SK-N-SH treated with all-trans-retinoic acid at 6 μM for 48 hours (cell line): ENCODE measurements at regions not wholly inside any gene's neighbourhood (a gene's known extent, or its start where the extent isn't known, plus 50 kb on each side); places are given as distances from the start of the nearest gene placed in this dataset.

Experiments used
- ARNTL ChIP-seq: fragments of 450-650 bp; formaldehyde crosslinking; IDR thresholded peaks from 2 replicates; pipeline ENCODE4 v1.5.0; 2020; ENCODE audit warnings: low read depth, mild to moderate bottlenecking, moderate library complexity, borderline replicate concordance
- SNAI2 ChIP-seq: fragments of 250-450 bp; sonication (Bioruptor Pico); IDR thresholded peaks from 2 replicates; pipeline ENCODE4 v1.5.0; 2020; ENCODE audit warnings: mild to moderate bottlenecking, moderate library complexity
- TOX ChIP-seq: fragments of 250-450 bp; sonication (Bioruptor Pico); IDR thresholded peaks from 2 replicates; pipeline ENCODE4 v1.8.0; 2021; ENCODE audit warnings: mild to moderate bottlenecking, moderate library complexity, borderline replicate concordance
- ZFP30 ChIP-seq: fragments of 450-650 bp; formaldehyde crosslinking; IDR thresholded peaks from 2 replicates; pipeline ENCODE4 v1.5.0; 2022; ENCODE audit warnings: mild to moderate bottlenecking, moderate library complexity
- ZNF565 ChIP-seq: fragments of 450-650 bp; formaldehyde crosslinking; conservative IDR thresholded peaks from 2 replicates; pipeline ENCODE4 v1.5.0; 2020; ENCODE audit warnings: low read depth, mild to moderate bottlenecking, moderate library complexity
- ZNF70 ChIP-seq: fragments of 450-650 bp; formaldehyde crosslinking; IDR thresholded peaks from 2 replicates; pipeline ENCODE4 v1.5.0; 2020; ENCODE audit warnings: mild to moderate bottlenecking, moderate library complexity
- ZNF8 ChIP-seq: fragments of 450-650 bp; formaldehyde crosslinking; IDR thresholded peaks from 2 replicates; pipeline ENCODE4 v1.5.0; 2020; ENCODE audit warnings: mild to moderate bottlenecking, moderate library complexity
- TF ChIP-seq, protein P1 (sequence below): fragments of 250-450 bp; sonication (Bioruptor Pico); IDR thresholded peaks from 2 replicates; pipeline ENCODE4 v1.8.0; 2020; ENCODE audit warnings: mild to moderate bottlenecking, moderate library complexity, borderline replicate concordance
- TF ChIP-seq, protein P2 (sequence below): fragments of 250-450 bp; sonication (Bioruptor Pico); IDR thresholded peaks from 2 replicates; pipeline ENCODE4 v1.5.1; 2020; ENCODE audit warnings: low read depth, mild to moderate bottlenecking, moderate library complexity
- TF ChIP-seq, protein P3 (sequence below): fragments of 250-450 bp; sonication (Bioruptor Pico); IDR thresholded peaks from 2 replicates; pipeline ENCODE4 v1.8.0; 2021; ENCODE audit warnings: low read depth, mild to moderate bottlenecking, moderate library complexity, borderline replicate concordance
- TF ChIP-seq, protein P4 (sequence below): fragments of 250-450 bp; sonication (Bioruptor Pico); IDR thresholded peaks from 2 replicates; pipeline ENCODE4 v1.5.0; 2020; ENCODE audit warnings: mild to moderate bottlenecking, moderate library complexity

DNA sequence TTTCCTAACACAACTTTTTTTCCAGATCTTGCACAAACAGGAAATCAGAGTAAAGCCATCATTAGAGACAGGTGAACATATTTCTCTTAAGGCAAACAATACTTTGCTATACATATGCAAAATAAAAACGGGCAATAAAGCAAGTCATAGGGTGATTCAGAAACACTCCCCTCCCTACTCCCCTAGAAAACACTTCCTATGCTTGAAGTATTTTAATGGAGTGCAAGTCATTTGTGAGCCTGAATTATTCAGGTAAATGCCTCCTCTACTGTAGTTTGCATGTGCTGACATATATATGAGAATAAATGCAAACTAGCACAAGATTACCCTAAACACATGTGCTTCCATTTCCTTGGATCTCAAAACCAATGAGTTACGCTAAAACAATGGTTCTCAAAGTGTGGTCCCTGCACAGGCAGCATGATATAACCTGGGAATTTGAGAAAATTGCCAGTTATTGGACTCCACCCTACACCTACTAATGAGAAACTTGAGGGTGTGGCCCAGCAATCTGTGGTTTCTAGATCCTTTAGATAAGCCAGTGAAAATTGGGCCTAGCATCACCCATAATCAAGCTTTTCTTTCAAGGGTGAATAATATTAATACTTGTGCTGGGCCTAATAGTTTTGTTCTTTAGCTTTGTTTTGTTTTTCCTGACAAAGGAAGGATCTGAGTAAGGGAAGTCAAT, 159.7 kb upstream of the BMP4 start:
- TF ChIP-seq, protein P1, sequence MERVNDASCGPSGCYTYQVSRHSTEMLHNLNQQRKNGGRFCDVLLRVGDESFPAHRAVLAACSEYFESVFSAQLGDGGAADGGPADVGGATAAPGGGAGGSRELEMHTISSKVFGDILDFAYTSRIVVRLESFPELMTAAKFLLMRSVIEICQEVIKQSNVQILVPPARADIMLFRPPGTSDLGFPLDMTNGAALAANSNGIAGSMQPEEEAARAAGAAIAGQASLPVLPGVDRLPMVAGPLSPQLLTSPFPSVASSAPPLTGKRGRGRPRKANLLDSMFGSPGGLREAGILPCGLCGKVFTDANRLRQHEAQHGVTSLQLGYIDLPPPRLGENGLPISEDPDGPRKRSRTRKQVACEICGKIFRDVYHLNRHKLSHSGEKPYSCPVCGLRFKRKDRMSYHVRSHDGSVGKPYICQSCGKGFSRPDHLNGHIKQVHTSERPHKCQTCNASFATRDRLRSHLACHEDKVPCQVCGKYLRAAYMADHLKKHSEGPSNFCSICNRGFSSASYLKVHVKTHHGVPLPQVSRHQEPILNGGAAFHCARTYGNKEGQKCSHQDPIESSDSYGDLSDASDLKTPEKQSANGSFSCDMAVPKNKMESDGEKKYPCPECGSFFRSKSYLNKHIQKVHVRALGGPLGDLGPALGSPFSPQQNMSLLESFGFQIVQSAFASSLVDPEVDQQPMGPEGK (CRISPR knock-in tag), result no peak
- TF ChIP-seq ZNF565 (CRISPR knock-in tag), result no peak
- TF ChIP-seq ARNTL, result no peak
- TF ChIP-seq ZFP30 (CRISPR knock-in tag), result no peak
- TF ChIP-seq, protein P2, sequence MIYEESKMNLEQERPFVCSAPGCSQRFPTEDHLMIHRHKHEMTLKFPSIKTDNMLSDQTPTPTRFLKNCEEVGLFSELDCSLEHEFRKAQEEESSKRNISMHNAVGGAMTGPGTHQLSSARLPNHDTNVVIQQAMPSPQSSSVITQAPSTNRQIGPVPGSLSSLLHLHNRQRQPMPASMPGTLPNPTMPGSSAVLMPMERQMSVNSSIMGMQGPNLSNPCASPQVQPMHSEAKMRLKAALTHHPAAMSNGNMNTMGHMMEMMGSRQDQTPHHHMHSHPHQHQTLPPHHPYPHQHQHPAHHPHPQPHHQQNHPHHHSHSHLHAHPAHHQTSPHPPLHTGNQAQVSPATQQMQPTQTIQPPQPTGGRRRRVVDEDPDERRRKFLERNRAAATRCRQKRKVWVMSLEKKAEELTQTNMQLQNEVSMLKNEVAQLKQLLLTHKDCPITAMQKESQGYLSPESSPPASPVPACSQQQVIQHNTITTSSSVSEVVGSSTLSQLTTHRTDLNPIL, result no peak
- no peak for TF ChIP-seq TOX (CRISPR knock-in tag)
- TF ChIP-seq, protein P3, sequence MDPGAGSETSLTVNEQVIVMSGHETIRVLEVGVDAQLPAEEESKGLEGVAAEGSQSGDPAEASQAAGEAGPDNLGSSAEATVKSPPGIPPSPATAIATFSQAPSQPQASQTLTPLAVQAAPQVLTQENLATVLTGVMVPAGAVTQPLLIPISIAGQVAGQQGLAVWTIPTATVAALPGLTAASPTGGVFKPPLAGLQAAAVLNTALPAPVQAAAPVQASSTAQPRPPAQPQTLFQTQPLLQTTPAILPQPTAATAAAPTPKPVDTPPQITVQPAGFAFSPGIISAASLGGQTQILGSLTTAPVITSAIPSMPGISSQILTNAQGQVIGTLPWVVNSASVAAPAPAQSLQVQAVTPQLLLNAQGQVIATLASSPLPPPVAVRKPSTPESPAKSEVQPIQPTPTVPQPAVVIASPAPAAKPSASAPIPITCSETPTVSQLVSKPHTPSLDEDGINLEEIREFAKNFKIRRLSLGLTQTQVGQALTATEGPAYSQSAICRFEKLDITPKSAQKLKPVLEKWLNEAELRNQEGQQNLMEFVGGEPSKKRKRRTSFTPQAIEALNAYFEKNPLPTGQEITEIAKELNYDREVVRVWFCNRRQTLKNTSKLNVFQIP, result no peak
- TF ChIP-seq SNAI2 (CRISPR knock-in tag), result no peak
- TF ChIP-seq, protein P4, sequence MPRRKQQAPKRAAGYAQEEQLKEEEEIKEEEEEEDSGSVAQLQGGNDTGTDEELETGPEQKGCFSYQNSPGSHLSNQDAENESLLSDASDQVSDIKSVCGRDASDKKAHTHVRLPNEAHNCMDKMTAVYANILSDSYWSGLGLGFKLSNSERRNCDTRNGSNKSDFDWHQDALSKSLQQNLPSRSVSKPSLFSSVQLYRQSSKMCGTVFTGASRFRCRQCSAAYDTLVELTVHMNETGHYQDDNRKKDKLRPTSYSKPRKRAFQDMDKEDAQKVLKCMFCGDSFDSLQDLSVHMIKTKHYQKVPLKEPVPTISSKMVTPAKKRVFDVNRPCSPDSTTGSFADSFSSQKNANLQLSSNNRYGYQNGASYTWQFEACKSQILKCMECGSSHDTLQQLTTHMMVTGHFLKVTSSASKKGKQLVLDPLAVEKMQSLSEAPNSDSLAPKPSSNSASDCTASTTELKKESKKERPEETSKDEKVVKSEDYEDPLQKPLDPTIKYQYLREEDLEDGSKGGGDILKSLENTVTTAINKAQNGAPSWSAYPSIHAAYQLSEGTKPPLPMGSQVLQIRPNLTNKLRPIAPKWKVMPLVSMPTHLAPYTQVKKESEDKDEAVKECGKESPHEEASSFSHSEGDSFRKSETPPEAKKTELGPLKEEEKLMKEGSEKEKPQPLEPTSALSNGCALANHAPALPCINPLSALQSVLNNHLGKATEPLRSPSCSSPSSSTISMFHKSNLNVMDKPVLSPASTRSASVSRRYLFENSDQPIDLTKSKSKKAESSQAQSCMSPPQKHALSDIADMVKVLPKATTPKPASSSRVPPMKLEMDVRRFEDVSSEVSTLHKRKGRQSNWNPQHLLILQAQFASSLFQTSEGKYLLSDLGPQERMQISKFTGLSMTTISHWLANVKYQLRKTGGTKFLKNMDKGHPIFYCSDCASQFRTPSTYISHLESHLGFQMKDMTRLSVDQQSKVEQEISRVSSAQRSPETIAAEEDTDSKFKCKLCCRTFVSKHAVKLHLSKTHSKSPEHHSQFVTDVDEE, result no peak
- TF ChIP-seq ZNF8 (CRISPR knock-in tag), result no peak
- no peak for TF ChIP-seq ZNF70 (CRISPR knock-in tag)
